ENCODE measurements at regions not wholly inside any gene's neighbourhood (a gene's known extent, or its start where the extent isn't known, plus 50 kb on each side); places are given as distances from the start of the nearest gene placed in this dataset.

DNA sequence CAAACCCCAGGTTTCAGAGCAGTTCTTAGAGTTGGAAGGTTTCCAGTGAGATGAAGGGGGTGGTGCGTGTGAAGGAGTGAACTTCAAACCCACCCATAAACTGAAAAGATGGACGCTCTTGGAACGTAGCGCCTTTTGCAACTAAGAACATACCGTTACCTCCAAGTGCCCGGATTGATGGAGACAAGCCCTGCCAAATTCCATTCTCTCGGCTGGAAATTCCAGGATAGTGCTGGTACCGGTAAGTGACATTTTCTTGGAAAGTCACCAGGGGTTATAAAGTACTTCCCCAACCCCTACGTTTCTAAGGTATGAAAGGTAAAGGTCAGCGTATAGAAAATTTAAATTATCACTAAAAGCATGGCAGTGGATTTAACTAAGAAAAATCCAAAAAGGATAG, 91.6 kb upstream of the CLDN14 start:
- no peaks in the 10 kb centered on the region for H3K27me3 ChIP-seq (replicated peaks; ENCODE audit: insufficient read depth)
- H3K9me3 ChIP-seq, result no peaks in the 10 kb centered on the region
- no peak overlapping the region for H3K4me3 ChIP-seq
- TF ChIP-seq POLR2AphosphoS5 (IDR thresholded peaks at IDR 0.05), result no peak
- no peak for TF ChIP-seq POLR2A (IDR thresholded peaks at IDR 0.05)
- TF ChIP-seq CTCF (IDR thresholded peaks at IDR 0.05), result no peak
- no peaks in the 10 kb centered on the region for H3K4me1 ChIP-seq (replicated peaks)
- no peaks in the 10 kb centered on the region for H3K36me3 ChIP-seq
- 10% methylated on average over 10 of the region's 10 CpGs for WGBS
- no peak overlapping the region for H3K27ac ChIP-seq
- intact Hi-C loops (cut with DNase I), result no loop called here
- DNase-seq (ENCODE audit: low spot score), result no peak

DNA sequence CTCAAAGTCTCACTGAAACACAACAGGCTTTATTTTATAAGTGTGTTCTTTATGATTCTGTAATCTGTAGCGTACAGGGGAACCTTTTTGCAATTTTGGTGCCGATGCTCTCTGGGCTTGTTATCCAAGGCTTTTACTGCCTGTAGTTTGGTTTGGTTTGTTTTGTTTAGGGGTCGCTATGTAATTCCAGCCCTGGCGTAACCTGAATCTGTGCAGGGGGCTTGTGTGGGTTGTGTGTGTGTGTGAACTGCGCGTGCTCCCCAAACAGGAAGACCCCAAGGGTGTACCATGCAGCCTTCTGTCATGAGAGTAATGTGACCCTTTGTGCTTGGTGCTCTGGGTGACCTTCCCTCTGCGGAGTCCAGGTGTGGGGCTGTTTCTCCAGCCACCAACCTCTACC, 92.1 kb upstream of the CLDN14 start:
- intact Hi-C loops (cut with DNase I), result no loop called here
- TF ChIP-seq CTCF (IDR thresholded peaks at IDR 0.05) (no peak), POLR2A (IDR thresholded peaks at IDR 0.05) (no peak), POLR2AphosphoS5 (IDR thresholded peaks at IDR 0.05) (no peak)
- WGBS, result 46% methylated on average over 7 of the region's 7 CpGs
- no peak overlapping the region for H3K27ac ChIP-seq
- no peaks in the 10 kb centered on the region for H3K27me3 ChIP-seq (replicated peaks; ENCODE audit: insufficient read depth)
- H3K9me3 ChIP-seq, result no peaks in the 10 kb centered on the region
- no peaks in the 10 kb centered on the region for H3K36me3 ChIP-seq
- H3K4me1 ChIP-seq (replicated peaks), result no peaks in the 10 kb centered on the region
- no peak for DNase-seq (ENCODE audit: low spot score)
- no peak overlapping the region for H3K4me3 ChIP-seq

DNA sequence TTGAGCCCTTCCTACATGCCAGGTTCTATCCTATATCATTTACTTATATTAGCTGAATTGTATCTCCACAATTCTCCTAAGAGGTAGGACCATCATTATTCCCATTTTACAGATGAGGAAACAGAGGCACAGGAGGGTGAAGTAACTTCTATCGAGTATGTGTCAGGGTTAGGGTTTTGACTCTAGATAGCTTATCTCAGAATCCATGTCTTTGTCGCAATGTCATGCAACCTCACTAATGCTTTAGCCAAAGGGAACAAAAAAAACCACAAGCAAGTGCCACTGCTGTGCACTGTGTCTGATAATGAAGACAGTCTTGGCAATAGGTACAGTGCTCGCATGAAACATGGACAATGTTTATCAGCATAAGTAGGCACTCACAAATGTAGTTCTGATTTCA, 95.4 kb upstream of the CLDN14 start:
- Histone ChIP-seq H3K36me3 (no peaks in the 10 kb centered on the region), H3K27ac (no peak overlapping the region), H3K4me1 (replicated peaks) (no peaks in the 10 kb centered on the region), H3K27me3 (replicated peaks; ENCODE audit: insufficient read depth) (no peaks in the 10 kb centered on the region), H3K4me3 (no peak overlapping the region), H3K9me3 (no peaks in the 10 kb centered on the region)
- intact Hi-C loops (cut with DNase I), result no loop called here
- 73% methylated on average over 3 of the region's 3 CpGs for WGBS
- DNase-seq (ENCODE audit: low spot score), result no peak
- TF ChIP-seq POLR2AphosphoS5 (IDR thresholded peaks at IDR 0.05), result no peak
- no peak for TF ChIP-seq CTCF (IDR thresholded peaks at IDR 0.05)
- no peak for TF ChIP-seq POLR2A (IDR thresholded peaks at IDR 0.05)

DNA sequence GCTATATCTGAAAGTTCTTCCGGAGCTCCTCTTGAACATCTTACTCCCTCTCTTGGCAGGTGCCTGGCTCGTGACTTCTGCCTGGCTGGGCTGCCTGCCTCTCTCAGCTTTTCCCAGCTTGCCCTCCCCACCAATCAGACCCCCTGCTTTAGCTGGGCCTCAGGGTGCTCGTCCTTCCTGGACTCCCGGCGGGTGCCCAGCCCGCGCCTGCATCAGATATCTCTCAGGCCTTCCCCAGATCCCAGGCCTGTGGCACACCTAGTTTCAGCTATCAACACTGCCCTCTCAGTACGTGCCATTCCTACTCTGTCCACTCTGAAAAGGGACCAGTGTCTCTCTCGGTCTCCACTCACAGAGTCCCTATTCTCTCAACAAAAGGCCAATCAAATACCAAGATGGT, 96.5 kb upstream of the CLDN14 start:
- Histone ChIP-seq H3K27me3 (replicated peaks; ENCODE audit: insufficient read depth) (no peaks in the 10 kb centered on the region), H3K4me1 (replicated peaks) (no peaks in the 10 kb centered on the region), H3K36me3 (no peaks in the 10 kb centered on the region), H3K9me3 (no peaks in the 10 kb centered on the region), H3K27ac (no peak overlapping the region), H3K4me3 (no peak overlapping the region)
- DNase-seq (ENCODE audit: low spot score), result no peak
- WGBS, result 94% methylated on average over 9 of the region's 9 CpGs
- intact Hi-C loops (cut with DNase I), result no loop called here
- TF ChIP-seq CTCF (IDR thresholded peaks at IDR 0.05) (no peak), POLR2AphosphoS5 (IDR thresholded peaks at IDR 0.05) (no peak), POLR2A (IDR thresholded peaks at IDR 0.05) (no peak)

DNA sequence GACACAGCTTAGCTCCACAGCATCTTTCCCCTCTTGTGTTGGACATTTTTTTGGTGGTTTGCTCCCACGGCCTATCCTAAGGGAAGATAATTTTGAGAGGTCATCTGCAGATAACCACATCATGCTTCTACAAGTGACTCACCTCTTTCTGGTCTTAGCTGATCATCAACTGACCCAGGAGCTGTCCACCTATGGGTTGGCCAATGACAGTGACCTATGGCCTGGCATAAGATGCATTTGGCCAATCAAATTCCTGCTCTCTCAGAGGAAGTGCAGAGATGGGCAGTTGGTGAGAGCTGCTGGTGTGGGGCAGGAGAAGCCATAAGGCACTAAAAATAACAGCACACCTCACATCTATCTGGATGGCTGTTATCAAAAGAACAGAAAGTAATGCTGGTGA, 100.0 kb upstream of the CLDN14 start:
- Histone ChIP-seq H3K36me3 (no peaks in the 10 kb centered on the region), H3K27ac (no peak overlapping the region), H3K4me1 (replicated peaks) (no peaks in the 10 kb centered on the region), H3K9me3 (no peaks in the 10 kb centered on the region), H3K27me3 (replicated peaks; ENCODE audit: insufficient read depth) (no peaks in the 10 kb centered on the region), H3K4me3 (no peak overlapping the region)
- 90% methylated on average over 1 of the region's 1 CpG for WGBS
- intact Hi-C loops (cut with DNase I), result no loop called here
- no peak for TF ChIP-seq CTCF (IDR thresholded peaks at IDR 0.05)
- no peak for DNase-seq (ENCODE audit: low spot score)

All from prostate gland (tissue), 2 donors.